Stomach (tissue), 4 donors: ENCODE measurements at regions not wholly inside any gene's neighbourhood (a gene's known extent, or its start where the extent isn't known, plus 50 kb on each side); places are given as distances from the start of the nearest gene placed in this dataset.
"Not testable (repeated sequence)": the region's sequence is repeated elsewhere in the genome, so short reads cannot be mapped to it uniquely, and the experiment has no call there.

ENCODE experiments used
- CTCF ChIP-seq, 7 experiments: fragments of 450-650 bp in 4 of 7; fragments of 200-600 bp in 3 of 7; sonication (generic) in 3 of 7; IDR thresholded peaks; one replicate each; pipeline ENCODE4 v1.5.1; 2016 to 2019; ENCODE audit warnings: antibody characterized with exemption in 7 of 7, control low read depth in 2 of 7, mild to moderate bottlenecking in 1 of 7
- EP300 ChIP-seq: sonication (generic); formaldehyde crosslinking; IDR thresholded peaks from one replicate; pipeline ENCODE4 v1.6.1; 2017; ENCODE audit warnings: antibody characterized with exemption
- POLR2A ChIP-seq, 4 donors: fragments of 450-650 bp; IDR thresholded peaks; one replicate each; pipeline ENCODE4 v1.6.1; 2016; ENCODE audit warnings: antibody characterized with exemption in 4 of 4, control low read depth in 2 of 4, mild to moderate bottlenecking in 1 of 4, moderate library complexity in 1 of 4

GRCh38 chr6:88418921-88419810 lies 253.0 kb upstream of the CNR1 start:
- not testable (repeated sequence) for TF ChIP-seq CTCF (IDR thresholded peaks at IDR 0.05); POLR2A (IDR thresholded peaks at IDR 0.05); EP300
